ENCODE measurements at regions not wholly inside any gene's neighbourhood (a gene's known extent, or its start where the extent isn't known, plus 50 kb on each side); places are given as distances from the start of the nearest gene placed in this dataset.

DNA sequence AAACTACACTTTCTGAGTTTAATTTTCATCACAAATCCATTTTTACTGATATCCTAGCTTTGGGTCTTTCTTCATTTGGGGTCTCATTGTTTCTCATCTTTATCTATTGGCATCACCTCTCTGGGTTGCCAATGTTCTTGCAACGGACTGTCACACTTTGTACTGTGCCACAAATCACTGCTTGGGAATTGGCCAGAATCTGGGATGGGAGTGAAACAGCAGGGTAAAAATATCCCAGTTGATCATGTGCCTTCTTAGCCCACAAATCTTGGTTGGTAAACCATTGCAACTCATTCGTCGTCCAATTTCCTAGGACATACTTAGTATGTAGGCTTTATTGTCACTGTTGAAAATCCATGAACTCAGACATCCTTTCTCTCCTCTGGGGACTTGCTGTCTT lies 698.5 kb downstream of the OTOL1 start:
- Histone ChIP-seq H3K4me3 (ENCODE audit: low read length) (no peak overlapping the region), H3K27ac (ENCODE audit: low read depth, low read length) (no peak overlapping the region), H3K9ac (ENCODE audit: low read depth, low read length) (no peak overlapping the region), H3K9me3 (ENCODE audit: insufficient read depth, low read depth, low read length) (peaks cover 14% of the 10 kb centered on the region), H3K27me3 (ENCODE audit: insufficient read depth, low read length) (no peaks in the 10 kb centered on the region), H3K36me3 (ENCODE audit: insufficient read depth, low read length) (no peaks in the 10 kb centered on the region), H3K4me1 (ENCODE audit: insufficient read depth, low read length) (peaks cover 10% of the 10 kb centered on the region; the same call in 1 of the 2 replicates)
- WGBS = 94% methylated on average over 3 of the region's 3 CpGs

DNA sequence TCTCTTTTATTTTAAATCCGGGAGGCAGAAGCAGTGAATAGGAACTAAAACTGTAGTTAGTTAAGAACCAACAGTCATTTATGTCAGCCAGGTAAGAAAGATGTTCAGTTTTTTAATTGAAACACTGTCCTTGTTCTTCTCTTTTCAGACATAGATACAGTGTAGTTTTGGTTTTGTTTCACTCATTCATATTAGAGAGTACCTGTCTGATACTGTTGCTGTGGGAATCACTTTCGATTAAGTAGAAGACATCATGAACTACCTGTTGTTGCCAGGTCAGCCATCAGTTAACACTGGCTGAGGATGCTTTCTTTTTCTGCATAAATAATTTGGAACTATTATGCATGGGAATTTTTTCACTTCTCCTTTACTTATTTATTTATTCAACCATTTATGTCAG lies 700.4 kb downstream of the OTOL1 start:
- Histone ChIP-seq H3K4me1 (ENCODE audit: insufficient read depth, low read length) (peaks cover 10% of the 10 kb centered on the region; the same call in 1 of the 2 replicates), H3K27me3 (ENCODE audit: insufficient read depth, low read length) (no peaks in the 10 kb centered on the region), H3K9ac (ENCODE audit: low read depth, low read length) (no peak overlapping the region), H3K27ac (ENCODE audit: low read depth, low read length) (no peak overlapping the region), H3K9me3 (ENCODE audit: insufficient read depth, low read depth, low read length) (0 out of 2 replicates have a peak, but pooled peaks cover under 1% of the 10 kb centered on the region), H3K4me3 (ENCODE audit: low read length) (no peak overlapping the region), H3K36me3 (ENCODE audit: insufficient read depth, low read length) (no peaks in the 10 kb centered on the region)
- WGBS = 83% methylated on average over 2 of the region's 2 CpGs

- 92% methylated on average over 7 of the region's 7 CpGs for WGBS
- Histone ChIP-seq H3K4me1 (ENCODE audit: insufficient read depth, low read length) (no peaks in the 10 kb centered on the region), H3K27me3 (ENCODE audit: insufficient read depth, low read length) (no peaks in the 10 kb centered on the region), H3K9me3 (ENCODE audit: insufficient read depth, low read depth, low read length) (no peaks in the 10 kb centered on the region), H3K4me3 (ENCODE audit: low read length) (no peak overlapping the region), H3K9ac (ENCODE audit: low read depth, low read length) (no peak overlapping the region), H3K27ac (ENCODE audit: low read depth, low read length) (no peak overlapping the region), H3K36me3 (ENCODE audit: insufficient read depth, low read length) (no peaks in the 10 kb centered on the region)
These were observed 704.2 kb downstream of the OTOL1 start for GRCh38 chr3:162200836-162201235.

DNA sequence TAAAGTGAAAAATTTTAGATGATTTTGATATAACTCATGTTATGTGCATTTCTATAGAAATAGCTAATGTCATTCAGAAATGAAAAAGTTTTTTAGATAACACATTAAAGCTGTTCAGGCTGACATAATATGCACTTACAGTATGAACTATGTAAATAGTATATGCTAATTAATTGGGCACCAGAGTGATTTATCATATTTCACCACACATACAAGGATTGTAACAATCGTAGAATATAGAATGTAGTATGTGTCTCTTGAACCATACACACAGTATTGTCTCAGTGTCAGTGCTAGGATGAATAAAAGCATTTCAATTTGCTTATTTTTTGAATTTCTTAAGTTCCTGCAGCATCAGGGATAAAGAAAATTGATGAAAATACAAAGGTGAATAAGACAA lies 710.0 kb downstream of the OTOL1 start:
- H3K9me3 ChIP-seq (ENCODE audit: insufficient read depth, low read depth, low read length) = no peaks in the 10 kb centered on the region
- no peak overlapping the region for H3K27ac ChIP-seq (ENCODE audit: low read depth, low read length)
- no peaks in the 10 kb centered on the region for H3K4me1 ChIP-seq (ENCODE audit: insufficient read depth, low read length)
- H3K36me3 ChIP-seq (ENCODE audit: insufficient read depth, low read length) = no peaks in the 10 kb centered on the region
- no CpG with 5 or more reads among the region's 1 CpG for WGBS
- no peak overlapping the region for H3K9ac ChIP-seq (ENCODE audit: low read depth, low read length)
- H3K27me3 ChIP-seq (ENCODE audit: insufficient read depth, low read length) = no peaks in the 10 kb centered on the region
- H3K4me3 ChIP-seq (ENCODE audit: low read length) = no peak overlapping the region

GRCh38 chr3:162211470-162211869 lies 714.9 kb downstream of the OTOL1 start:
- H3K9me3 ChIP-seq (ENCODE audit: insufficient read depth, low read depth, low read length) = no peaks in the 10 kb centered on the region
- H3K27ac ChIP-seq (ENCODE audit: low read depth, low read length) = no peak overlapping the region
- no peaks in the 10 kb centered on the region for H3K4me1 ChIP-seq (ENCODE audit: insufficient read depth, low read length)
- H3K36me3 ChIP-seq (ENCODE audit: insufficient read depth, low read length) = no peaks in the 10 kb centered on the region
- H3K9ac ChIP-seq (ENCODE audit: low read depth, low read length) = no peak overlapping the region
- no peaks in the 10 kb centered on the region for H3K27me3 ChIP-seq (ENCODE audit: insufficient read depth, low read length)
- no peak overlapping the region for H3K4me3 ChIP-seq (ENCODE audit: low read length)

- WGBS = 100% methylated on average over 1 of the region's 2 CpGs
- no peaks in the 10 kb centered on the region for H3K27me3 ChIP-seq (ENCODE audit: insufficient read depth, low read length)
- H3K9me3 ChIP-seq (ENCODE audit: insufficient read depth, low read depth, low read length) = no peaks in the 10 kb centered on the region
- no peak overlapping the region for H3K27ac ChIP-seq (ENCODE audit: low read depth, low read length)
- H3K36me3 ChIP-seq (ENCODE audit: insufficient read depth, low read length) = no peaks in the 10 kb centered on the region
- no peak overlapping the region for H3K9ac ChIP-seq (ENCODE audit: low read depth, low read length)
- H3K4me3 ChIP-seq (ENCODE audit: low read length) = no peak overlapping the region
- H3K4me1 ChIP-seq (ENCODE audit: insufficient read depth, low read length) = no peaks in the 10 kb centered on the region
These were observed 716.6 kb downstream of the OTOL1 start for GRCh38 chr3:162213196-162213595.

DNA sequence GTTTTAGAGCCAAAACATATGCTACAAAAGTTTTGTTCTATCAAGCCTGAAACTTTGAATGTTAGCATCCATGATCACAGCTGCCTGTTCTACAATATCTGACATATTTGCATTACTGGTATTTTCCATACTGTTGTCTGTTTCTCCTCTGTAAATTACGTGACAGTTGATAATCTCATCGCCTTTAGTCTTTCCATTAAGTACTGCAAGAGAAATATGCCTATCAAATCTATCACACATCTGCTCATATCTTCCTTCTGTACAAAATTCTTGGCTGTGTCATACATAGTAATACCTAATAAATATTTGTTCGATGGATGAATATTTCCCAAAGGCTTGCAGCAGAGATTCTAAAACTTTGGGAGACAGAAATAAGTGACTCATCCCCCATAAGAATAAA lies 717.3 kb downstream of the OTOL1 start:
- Histone ChIP-seq H3K9me3 (ENCODE audit: insufficient read depth, low read depth, low read length) (no peaks in the 10 kb centered on the region), H3K4me3 (ENCODE audit: low read length) (no peak overlapping the region), H3K36me3 (ENCODE audit: insufficient read depth, low read length) (no peaks in the 10 kb centered on the region), H3K27ac (ENCODE audit: low read depth, low read length) (no peak overlapping the region), H3K27me3 (ENCODE audit: insufficient read depth, low read length) (no peaks in the 10 kb centered on the region), H3K4me1 (ENCODE audit: insufficient read depth, low read length) (no peaks in the 10 kb centered on the region), H3K9ac (ENCODE audit: low read depth, low read length) (no peak overlapping the region)
- 97% methylated on average over 3 of the region's 3 CpGs for WGBS

GRCh38 chr3:162217647-162218046 lies 721.0 kb downstream of the OTOL1 start:
- H3K4me3 ChIP-seq (ENCODE audit: low read length) = no peak overlapping the region
- no peak overlapping the region for H3K9ac ChIP-seq (ENCODE audit: low read depth, low read length)
- H3K27me3 ChIP-seq (ENCODE audit: insufficient read depth, low read length) = no peaks in the 10 kb centered on the region
- H3K9me3 ChIP-seq (ENCODE audit: insufficient read depth, low read depth, low read length) = no peaks in the 10 kb centered on the region
- H3K36me3 ChIP-seq (ENCODE audit: insufficient read depth, low read length) = no peaks in the 10 kb centered on the region
- 94% methylated on average over 1 of the region's 1 CpG for WGBS
- H3K27ac ChIP-seq (ENCODE audit: low read depth, low read length) = no peak overlapping the region
- no peaks in the 10 kb centered on the region for H3K4me1 ChIP-seq (ENCODE audit: insufficient read depth, low read length)

DNA sequence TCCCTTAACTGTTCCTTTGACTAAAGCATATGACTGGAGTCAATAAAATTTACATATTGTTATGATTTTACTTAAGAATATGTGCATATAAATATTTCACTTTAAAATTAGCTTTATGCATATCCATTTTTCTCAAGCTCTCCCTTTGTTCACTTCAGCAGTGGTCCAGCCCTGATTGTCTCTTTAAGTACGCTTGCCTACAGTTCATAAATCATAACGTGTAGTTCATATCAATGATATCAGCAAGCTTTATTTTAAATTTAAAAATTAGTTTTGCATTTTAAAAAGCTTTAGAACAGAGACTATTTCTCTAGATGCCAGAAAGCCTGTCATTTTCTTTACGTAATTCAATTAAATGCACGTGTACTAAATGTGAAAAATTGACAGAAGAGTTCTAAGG lies 721.9 kb downstream of the OTOL1 start:
- Histone ChIP-seq H3K9me3 (ENCODE audit: insufficient read depth, low read depth, low read length) (no peaks in the 10 kb centered on the region), H3K4me3 (ENCODE audit: low read length) (no peak overlapping the region), H3K4me1 (ENCODE audit: insufficient read depth, low read length) (no peaks in the 10 kb centered on the region), H3K27me3 (ENCODE audit: insufficient read depth, low read length) (no peaks in the 10 kb centered on the region), H3K9ac (ENCODE audit: low read depth, low read length) (no peak overlapping the region), H3K27ac (ENCODE audit: low read depth, low read length) (no peak overlapping the region), H3K36me3 (ENCODE audit: insufficient read depth, low read length) (no peaks in the 10 kb centered on the region)
- WGBS = 94% methylated on average over 4 of the region's 4 CpGs

GRCh38 chr3:162224746-162225145 lies 728.1 kb downstream of the OTOL1 start:
- Histone ChIP-seq H3K4me1 (ENCODE audit: insufficient read depth, low read length) (no peaks in the 10 kb centered on the region), H3K27me3 (ENCODE audit: insufficient read depth, low read length) (no peaks in the 10 kb centered on the region), H3K27ac (ENCODE audit: low read depth, low read length) (no peak overlapping the region), H3K9me3 (ENCODE audit: insufficient read depth, low read depth, low read length) (no peaks in the 10 kb centered on the region), H3K9ac (ENCODE audit: low read depth, low read length) (no peak overlapping the region), H3K4me3 (ENCODE audit: low read length) (no peak overlapping the region), H3K36me3 (ENCODE audit: insufficient read depth, low read length) (no peaks in the 10 kb centered on the region)
- WGBS = 97% methylated on average over 4 of the region's 4 CpGs

DNA sequence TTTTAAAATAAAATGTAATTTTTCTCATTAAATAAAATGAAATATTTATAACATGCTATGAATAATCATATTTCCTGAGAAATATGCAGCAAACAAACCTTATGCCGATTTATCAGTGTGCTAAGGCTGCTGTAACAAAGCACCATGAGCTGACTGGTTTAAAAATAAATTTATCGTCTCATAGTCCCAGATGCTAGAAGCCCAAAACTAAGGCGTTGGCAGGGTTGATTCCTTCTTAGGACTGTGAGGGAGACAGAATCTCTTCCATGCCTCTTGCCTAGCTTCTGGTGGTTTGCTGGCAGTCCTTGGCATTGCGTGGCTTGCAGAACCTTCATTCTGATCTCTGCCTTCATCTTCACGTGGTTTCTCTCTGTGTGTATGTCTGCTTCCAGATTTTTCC lies 740.3 kb downstream of the OTOL1 start:
- Histone ChIP-seq H3K36me3 (ENCODE audit: insufficient read depth, low read length) (no peaks in the 10 kb centered on the region), H3K9me3 (ENCODE audit: insufficient read depth, low read depth, low read length) (no peaks in the 10 kb centered on the region), H3K27me3 (ENCODE audit: insufficient read depth, low read length) (no peaks in the 10 kb centered on the region), H3K4me1 (ENCODE audit: insufficient read depth, low read length) (no peaks in the 10 kb centered on the region), H3K9ac (ENCODE audit: low read depth, low read length) (no peak overlapping the region), H3K4me3 (ENCODE audit: low read length) (no peak overlapping the region), H3K27ac (ENCODE audit: low read depth, low read length) (no peak overlapping the region)
- WGBS = 97% methylated on average over 5 of the region's 5 CpGs

GRCh38 chr3:162250782-162251181 lies 754.2 kb downstream of the OTOL1 start:
- Histone ChIP-seq H3K9ac (ENCODE audit: low read depth, low read length) (no peak overlapping the region), H3K27me3 (ENCODE audit: insufficient read depth, low read length) (no peaks in the 10 kb centered on the region), H3K4me3 (ENCODE audit: low read length) (no peak overlapping the region), H3K27ac (ENCODE audit: low read depth, low read length) (no peak overlapping the region), H3K36me3 (ENCODE audit: insufficient read depth, low read length) (no peaks in the 10 kb centered on the region), H3K4me1 (ENCODE audit: insufficient read depth, low read length) (no peaks in the 10 kb centered on the region), H3K9me3 (ENCODE audit: insufficient read depth, low read depth, low read length) (no peaks in the 10 kb centered on the region)
- 100% methylated on average over 1 of the region's 1 CpG for WGBS

Measured in HUES64 (cell line).